Lower leg skin (tissue), 3 donors: ENCODE measurements at regions not wholly inside any gene's neighbourhood (a gene's known extent, or its start where the extent isn't known, plus 50 kb on each side); places are given as distances from the start of the nearest gene placed in this dataset.
"Not testable (repeated sequence)": the region's sequence is repeated elsewhere in the genome, so short reads cannot be mapped to it uniquely, and the experiment has no call there.

Source experiments
- CTCF ChIP-seq, 3 donors: fragments of 450-650 bp; IDR thresholded peaks; one replicate each; pipeline ENCODE4 v1.5.1; 2016; ENCODE audit warnings: antibody characterized with exemption in 3 of 3, mild to moderate bottlenecking in 3 of 3, moderate library complexity in 2 of 3
- POLR2A ChIP-seq, 2 donors: fragments of 450-650 bp; IDR thresholded peaks; one replicate each; pipeline ENCODE4 v1.6.1; 2016 to 2017; ENCODE audit warnings: antibody characterized with exemption in 2 of 2, mild to moderate bottlenecking in 1 of 2, moderate library complexity in 1 of 2

- TF ChIP-seq CTCF, POLR2A (IDR thresholded peaks at IDR 0.05): not testable (repeated sequence)
Observed at GRCh38 chr5:21484498-21484889, 1368.7 kb downstream of the CDH12 start.
